HG02970 (cell line): ENCODE measurements at regions not wholly inside any gene's neighbourhood (a gene's known extent, or its start where the extent isn't known, plus 50 kb on each side); places are given as distances from the start of the nearest gene placed in this dataset.
A peak's percentile ranks its signal among the peaks of the same experiment; 100 is the strongest.

ENCODE experiments used
- ATAC-seq: cut with Tn5 transposase; IDR thresholded peaks from one replicate; pipeline ENCODE4 v1.9.1; 2021; ENCODE audit warnings: mild to moderate bottlenecking, moderate library complexity, moderate number of reproducible peaks; ENCODE audit not compliant: unreplicated experiment, low FRiP score

- ATAC-seq: no peak
These were observed 429.0 kb upstream of the FBXO33 start for GRCh38 chr14:39861229-39861600.

- no peak for ATAC-seq
These were observed 428.5 kb upstream of the FBXO33 start for GRCh38 chr14:39860596-39861228.

- no peak for ATAC-seq
These were observed 427.1 kb upstream of the FBXO33 start for GRCh38 chr14:39859314-39859713.

GRCh38 chr14:39857376-39858055 is 425.3 kb upstream of the FBXO33 start:
- no peak for ATAC-seq

GRCh38 chr14:39853441-39853840 is 421.2 kb upstream of the FBXO33 start:
- no peak for ATAC-seq

- ATAC-seq: no peak
These were observed 419.0 kb upstream of the FBXO33 start for GRCh38 chr14:39851202-39851601.

- no peak for ATAC-seq
These were observed 415.6 kb upstream of the FBXO33 start for GRCh38 chr14:39847852-39848251.

GRCh38 chr14:39847194-39847593 is 415.0 kb upstream of the FBXO33 start:
- no peak for ATAC-seq

GRCh38 chr14:39843881-39844280 is 411.6 kb upstream of the FBXO33 start:
- ATAC-seq: no peak

GRCh38 chr14:39841088-39841487 is 408.9 kb upstream of the FBXO33 start:
- ATAC-seq: no peak

GRCh38 chr14:39827901-39828655 is 395.8 kb upstream of the FBXO33 start:
- peak; percentile 95 for ATAC-seq

- ATAC-seq: no peak
These were observed 380.5 kb upstream of the FBXO33 start for GRCh38 chr14:39812532-39813320.

GRCh38 chr14:39807271-39807670 is 375.0 kb upstream of the FBXO33 start:
- ATAC-seq: no peak

- ATAC-seq: no peak
These were observed 352.2 kb upstream of the FBXO33 start for GRCh38 chr14:39784461-39784860.

- no peak for ATAC-seq
These were observed 349.2 kb upstream of the FBXO33 start for GRCh38 chr14:39781466-39781865.

- no peak for ATAC-seq
These were observed 341.3 kb upstream of the FBXO33 start for GRCh38 chr14:39773387-39774126.

- ATAC-seq: no peak
These were observed 340.4 kb upstream of the FBXO33 start for GRCh38 chr14:39772627-39773026.

- no peak for ATAC-seq
These were observed 336.4 kb upstream of the FBXO33 start for GRCh38 chr14:39768589-39768988.

GRCh38 chr14:39766397-39767000 is 334.3 kb upstream of the FBXO33 start:
- no peak for ATAC-seq

GRCh38 chr14:39765676-39766075 is 333.4 kb upstream of the FBXO33 start:
- no peak for ATAC-seq
